ENCODE measurements at regions not wholly inside any gene's neighbourhood (a gene's known extent, or its start where the extent isn't known, plus 50 kb on each side); places are given as distances from the start of the nearest gene placed in this dataset.

- TF ChIP-seq CTCF (IDR thresholded peaks at IDR 0.05; ENCODE audit: insufficient read depth, low read depth, low read length, missing control alignments): no peak
- no peak overlapping the region for H3K4me3 ChIP-seq (ENCODE audit: low read length)
- DNase-seq (ENCODE audit: low read depth): no peak
Observed at GRCh38 chr18:6486313-6486712, 71.6 kb upstream of the L3MBTL4 start.

- H3K4me3 ChIP-seq (ENCODE audit: low read length): no peak overlapping the region
- no peak for DNase-seq (ENCODE audit: low read depth)
- TF ChIP-seq CTCF (IDR thresholded peaks at IDR 0.05; ENCODE audit: insufficient read depth, low read depth, low read length, missing control alignments): no peak
Observed at GRCh38 chr18:6486764-6487426, 72.2 kb upstream of the L3MBTL4 start.

DNA sequence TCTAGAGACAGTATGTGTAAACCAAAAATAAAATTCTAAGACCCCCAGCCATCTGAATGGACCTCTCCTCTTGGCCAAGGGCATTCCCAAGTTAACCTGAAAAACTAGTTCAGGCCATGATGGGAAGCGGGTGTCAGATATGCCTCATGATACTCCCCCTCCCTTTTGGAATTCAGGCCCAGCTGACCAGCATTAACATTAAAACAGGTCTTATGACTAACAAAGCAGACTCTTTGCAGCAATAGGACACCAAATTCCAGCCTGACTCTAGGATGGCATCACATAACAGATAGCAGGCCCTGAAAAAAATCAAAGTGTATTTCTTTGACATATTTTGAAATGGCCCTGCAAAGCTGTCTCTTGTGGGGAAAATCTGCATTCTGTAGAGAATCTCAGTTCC lies 73.3 kb upstream of the L3MBTL4 start:
- no peak for DNase-seq (ENCODE audit: low read depth)
- no peak for TF ChIP-seq CTCF (IDR thresholded peaks at IDR 0.05; ENCODE audit: insufficient read depth, low read depth, low read length, missing control alignments)
- no peak overlapping the region for H3K4me3 ChIP-seq (ENCODE audit: low read length)

DNA sequence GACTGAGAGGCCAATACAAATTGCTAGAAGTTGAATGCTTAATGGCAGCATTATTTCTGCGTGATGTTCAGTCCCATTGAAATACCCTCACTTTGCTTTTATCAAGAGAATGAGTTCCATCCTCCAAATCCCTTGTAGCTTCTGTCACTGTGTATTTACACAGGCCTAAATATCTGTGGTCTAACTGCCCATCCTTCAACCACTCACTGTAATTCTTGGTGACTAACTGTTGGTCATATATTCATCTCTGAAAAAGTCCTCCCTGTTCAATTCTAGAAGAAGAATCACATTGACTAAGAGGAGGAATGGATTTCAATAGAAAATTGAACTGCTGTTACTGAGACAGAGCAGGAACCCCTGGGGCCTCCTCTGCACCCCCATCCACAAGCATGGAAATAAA lies 74.2 kb upstream of the L3MBTL4 start:
- TF ChIP-seq CTCF (IDR thresholded peaks at IDR 0.05; ENCODE audit: insufficient read depth, low read depth, low read length, missing control alignments): no peak
- no peak for DNase-seq (ENCODE audit: low read depth)
- no peak overlapping the region for H3K4me3 ChIP-seq (ENCODE audit: low read length)

GRCh38 chr18:6489977-6490376 lies 75.3 kb upstream of the L3MBTL4 start:
- no peak for TF ChIP-seq CTCF (IDR thresholded peaks at IDR 0.05; ENCODE audit: insufficient read depth, low read depth, low read length, missing control alignments)
- no peak for DNase-seq (ENCODE audit: low read depth)

DNA sequence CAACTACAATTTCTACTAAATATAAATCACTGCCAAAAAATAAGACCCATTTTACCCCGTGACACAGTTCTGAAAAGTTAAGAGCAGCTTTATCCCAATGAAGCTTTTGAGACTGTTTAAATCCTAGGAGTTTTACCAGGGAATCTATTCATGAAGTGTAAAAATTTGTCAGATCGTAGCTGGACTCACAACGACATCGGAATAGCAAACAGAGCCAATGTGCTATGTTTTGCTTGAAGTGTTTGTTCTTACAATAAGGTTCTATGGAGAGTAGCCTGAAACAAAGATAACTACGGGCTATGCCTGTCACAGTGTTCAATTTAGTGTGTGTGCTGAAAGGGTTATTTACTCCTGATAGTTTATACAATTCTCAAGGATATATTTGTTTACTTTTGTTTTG lies 78.5 kb upstream of the L3MBTL4 start:
- no peak for TF ChIP-seq CTCF (IDR thresholded peaks at IDR 0.05; ENCODE audit: insufficient read depth, low read depth, low read length, missing control alignments)
- no peak for DNase-seq (ENCODE audit: low read depth)
- H3K4me3 ChIP-seq (ENCODE audit: low read length): no peak overlapping the region

More at GRCh38 chr18:6489977-6490376, 75.3 kb upstream of the L3MBTL4 start:
- H3K4me3 ChIP-seq (ENCODE audit: low read length): no peak overlapping the region

DNA sequence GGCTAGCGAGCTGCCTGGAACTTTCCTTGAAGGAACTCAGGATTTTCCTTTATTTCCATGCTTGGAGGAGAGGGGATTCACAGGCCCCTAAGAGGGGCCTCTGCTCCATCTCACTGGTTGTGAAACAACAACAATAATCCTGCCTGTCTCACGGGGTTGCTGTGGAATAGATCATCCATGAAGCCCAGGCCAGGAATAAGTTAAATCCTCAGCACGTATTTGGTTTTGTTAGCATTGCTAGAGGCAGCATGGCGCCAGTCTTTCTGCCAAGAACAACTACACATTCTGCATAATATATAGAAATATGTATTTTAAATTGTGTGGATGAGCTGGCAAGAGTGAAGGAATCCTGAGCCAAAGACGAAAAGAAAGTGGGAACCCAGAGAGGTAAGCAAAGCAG lies 80.8 kb upstream of the L3MBTL4 start:
- no peak for DNase-seq (ENCODE audit: low read depth)
- TF ChIP-seq CTCF (IDR thresholded peaks at IDR 0.05; ENCODE audit: insufficient read depth, low read depth, low read length, missing control alignments): no peak
- no peak overlapping the region for H3K4me3 ChIP-seq (ENCODE audit: low read length)
